Bone marrow (tissue), 2 donors: ENCODE measurements at regions not wholly inside any gene's neighbourhood (a gene's known extent, or its start where the extent isn't known, plus 50 kb on each side); places are given as distances from the start of the nearest gene placed in this dataset.

Source experiments
- DNase-seq, 2 donors: peaks; one replicate each; lab custom pipeline; 2025; lab: John Stamatoyannopoulos, UW

- DNase-seq, result no peak
Measured at GRCh38 chr1:38133756-38134155, 87.2 kb upstream of the POU3F1 start.

GRCh38 chr1:38133304-38133703, 86.7 kb upstream of the POU3F1 start:
- no peak for DNase-seq

- no peak for DNase-seq
Measured at GRCh38 chr1:38132681-38133080, 86.1 kb upstream of the POU3F1 start.

GRCh38 chr1:38131024-38131585, 84.5 kb upstream of the POU3F1 start:
- no peak for DNase-seq

GRCh38 chr1:38129971-38130370, 83.4 kb upstream of the POU3F1 start:
- DNase-seq, result no peak

GRCh38 chr1:38129473-38129872, 82.9 kb upstream of the POU3F1 start:
- no peak for DNase-seq

- no peak for DNase-seq
Measured at GRCh38 chr1:38128926-38129453, 82.4 kb upstream of the POU3F1 start.

- DNase-seq, result no peak
Measured at GRCh38 chr1:38128511-38128910, 81.9 kb upstream of the POU3F1 start.

GRCh38 chr1:38127428-38127827, 80.8 kb upstream of the POU3F1 start:
- no peak for DNase-seq

GRCh38 chr1:38126970-38127369, 80.4 kb upstream of the POU3F1 start:
- DNase-seq, result no peak

- DNase-seq, result no peak
Measured at GRCh38 chr1:38125837-38126520, 79.4 kb upstream of the POU3F1 start.

GRCh38 chr1:38125016-38125415, 78.4 kb upstream of the POU3F1 start:
- no peak for DNase-seq

- DNase-seq, result no peak
Measured at GRCh38 chr1:38123356-38124135, 77.0 kb upstream of the POU3F1 start.

GRCh38 chr1:38121231-38121680, 74.7 kb upstream of the POU3F1 start:
- no peak for DNase-seq

GRCh38 chr1:38120552-38121230, 74.1 kb upstream of the POU3F1 start:
- DNase-seq, result no peak

GRCh38 chr1:38118976-38119375, 72.4 kb upstream of the POU3F1 start:
- DNase-seq, result no peak

- no peak for DNase-seq
Measured at GRCh38 chr1:38117444-38117887, 70.9 kb upstream of the POU3F1 start.

- DNase-seq, result no peak
Measured at GRCh38 chr1:38115682-38116202, 69.1 kb upstream of the POU3F1 start.

- no peak for DNase-seq
Measured at GRCh38 chr1:38115226-38115625, 68.6 kb upstream of the POU3F1 start.

- DNase-seq, result no peak
Measured at GRCh38 chr1:38114241-38115026, 67.8 kb upstream of the POU3F1 start.

- DNase-seq, result no peak
Measured at GRCh38 chr1:38113159-38113666, 66.6 kb upstream of the POU3F1 start.
